Activated B cell treated with CpG ODN at 0.5 μM for 24 hours (primary cell): ENCODE measurements at regions not wholly inside any gene's neighbourhood (a gene's known extent, or its start where the extent isn't known, plus 50 kb on each side); places are given as distances from the start of the nearest gene placed in this dataset.

Source experiments
- ATAC-seq: fragments of 200-7000 bp; cut with Tn5 transposase; one replicate; pipeline ENCODE4 v1.10.0; 2021; ENCODE audit warnings: low read depth, mild to moderate bottlenecking, moderate library complexity
- CTCF ChIA-PET: fragments of 350-600 bp; sonication (Branson Sonifier 250); formaldehyde crosslinking; loops from one replicate; lab custom pipeline; 2021; ENCODE audit warnings: antibody characterized with exemption; lab: Charles Lee
- POLR2A ChIA-PET: fragments of 350-600 bp; sonication (Branson Sonifier 250); formaldehyde crosslinking; loops from one replicate; lab custom pipeline; 2021; ENCODE audit warnings: antibody characterized with exemption; lab: Charles Lee
- DNase-seq: peaks from one replicate; pipeline ENCODE4 v3.0.0; 2022
- H3K27ac Mint-ChIP-seq: one replicate; pipeline ENCODE4 v1.8.0; 2020; ENCODE audit warnings: mixed read lengths
- H3K27me3 Mint-ChIP-seq: one replicate; pipeline ENCODE4 v1.8.0; 2021; ENCODE audit warnings: mixed read lengths
- H3K36me3 Mint-ChIP-seq: one replicate; pipeline ENCODE4 v1.8.0; 2021; ENCODE audit warnings: low read depth, mixed read lengths
- H3K4me1 Mint-ChIP-seq: one replicate; pipeline ENCODE4 v1.8.0; 2021; ENCODE audit warnings: mixed read lengths
- H3K4me3 Mint-ChIP-seq: one replicate; pipeline ENCODE4 v1.8.0; 2020; ENCODE audit warnings: mild to moderate bottlenecking, mixed read lengths
- H3K9me3 Mint-ChIP-seq: one replicate; pipeline ENCODE4 v1.8.0; 2020; ENCODE audit warnings: mixed read lengths
- CTCF ChIP-seq: fragments of 200-600 bp; IDR thresholded peaks from one replicate; pipeline ENCODE4 v1.8.0; 2022; ENCODE audit warnings: antibody characterized with exemption, mild to moderate bottlenecking
- intact Hi-C: fragments of 100-400 bp; cut with micrococcal nuclease; formaldehyde crosslinking; loops from one replicate; pipeline ENCODE4 v1.15.1; 2024

- no peak for ATAC-seq
- Mint-ChIP-seq H3K9me3 (no peaks in the 10 kb centered on the region), H3K4me1 (no peaks in the 10 kb centered on the region), H3K36me3 (no peaks in the 10 kb centered on the region), H3K27me3 (peaks cover 21% of the 10 kb centered on the region), H3K4me3 (no peak overlapping the region), H3K27ac (no peak overlapping the region)
- DNase-seq: no peak
- ChIA-PET CTCF (no interaction called here), POLR2A (no interaction called here)
- intact Hi-C loops: no loop called here
- no peak for TF ChIP-seq CTCF
Measured at GRCh38 chr6:71107911-71108420, 151.1 kb upstream of the B3GAT2 start.

GRCh38 chr6:71114544-71114943 is 157.7 kb upstream of the B3GAT2 start:
- DNase-seq (no peak), ATAC-seq (no peak)
- CTCF ChIA-PET: no interaction called here
- H3K27ac Mint-ChIP-seq: no peak overlapping the region
- no peaks in the 10 kb centered on the region for H3K36me3 Mint-ChIP-seq
- no peak overlapping the region for H3K4me3 Mint-ChIP-seq
- H3K27me3 Mint-ChIP-seq: peaks cover 7% of the 10 kb centered on the region
- H3K4me1 Mint-ChIP-seq: no peaks in the 10 kb centered on the region
- no peak for TF ChIP-seq CTCF
- H3K9me3 Mint-ChIP-seq: peaks cover 10% of the 10 kb centered on the region
- intact Hi-C loops: no loop called here
- POLR2A ChIA-PET: no interaction called here

- no peaks in the 10 kb centered on the region for H3K4me1 Mint-ChIP-seq
- no peak for TF ChIP-seq CTCF
- H3K36me3 Mint-ChIP-seq: no peaks in the 10 kb centered on the region
- no peak for DNase-seq
- ChIA-PET POLR2A (no interaction called here), CTCF (no interaction called here)
- no peak for ATAC-seq
- H3K9me3 Mint-ChIP-seq: peaks cover 14% of the 10 kb centered on the region
- peaks cover 7% of the 10 kb centered on the region for H3K27me3 Mint-ChIP-seq
- no peak overlapping the region for H3K4me3 Mint-ChIP-seq
- H3K27ac Mint-ChIP-seq: no peak overlapping the region
- intact Hi-C loops: no loop called here
Measured at GRCh38 chr6:71114986-71115385, 158.1 kb upstream of the B3GAT2 start.

- peaks cover 18% of the 10 kb centered on the region for H3K9me3 Mint-ChIP-seq
- no peak overlapping the region for H3K27ac Mint-ChIP-seq
- ChIA-PET POLR2A (no interaction called here), CTCF (no interaction called here)
- peaks cover 7% of the 10 kb centered on the region for H3K4me1 Mint-ChIP-seq
- TF ChIP-seq CTCF: no peak
- H3K27me3 Mint-ChIP-seq: peaks cover 2% of the 10 kb centered on the region
- ATAC-seq (no peak), DNase-seq (no peak)
- intact Hi-C loops: no loop called here
- no peaks in the 10 kb centered on the region for H3K36me3 Mint-ChIP-seq
- H3K4me3 Mint-ChIP-seq: no peak overlapping the region
Measured at GRCh38 chr6:71119560-71119959, 162.7 kb upstream of the B3GAT2 start.

GRCh38 chr6:71123051-71123450 is 165.6 kb upstream of the OGFRL1 start:
- POLR2A ChIA-PET: no interaction called here
- Mint-ChIP-seq H3K36me3 (no peaks in the 10 kb centered on the region), H3K27ac (no peak overlapping the region), H3K4me3 (no peak overlapping the region), H3K27me3 (peaks cover 4% of the 10 kb centered on the region), H3K9me3 (peaks cover 25% of the 10 kb centered on the region), H3K4me1 (peaks cover 13% of the 10 kb centered on the region)
- intact Hi-C loops: no loop called here
- no peak for DNase-seq
- ATAC-seq: no peak
- no peak for TF ChIP-seq CTCF
- CTCF ChIA-PET: no interaction called here
